ENCODE measurements at regions not wholly inside any gene's neighbourhood (a gene's known extent, or its start where the extent isn't known, plus 50 kb on each side); places are given as distances from the start of the nearest gene placed in this dataset.

- H3K9me3 ChIP-seq (ENCODE audit: control insufficient read depth in 3 of 3, low read length in 3 of 3): no peaks in the 10 kb centered on the region
- no peaks in the 10 kb centered on the region for H3K36me3 ChIP-seq (ENCODE audit: control insufficient read depth in 3 of 3, insufficient read depth in 3 of 3, low read length in 3 of 3)
- no peaks in the 10 kb centered on the region for H3K27me3 ChIP-seq (ENCODE audit: control insufficient read depth in 3 of 3, insufficient read depth in 3 of 3, low read length in 3 of 3)
- no peak overlapping the region for H3K9ac ChIP-seq (ENCODE audit: low read depth in 1 of 3, low read length in 3 of 3)
- H3K4me3 ChIP-seq (ENCODE audit: low read length in 3 of 3): no peak overlapping the region
- no peaks in the 10 kb centered on the region for H3K4me1 ChIP-seq (ENCODE audit: control insufficient read depth in 3 of 3, insufficient read depth in 3 of 3, low read length in 3 of 3)
- H3K27ac ChIP-seq (ENCODE audit: low read depth, low read length): no peak overlapping the region
Observed at GRCh38 chr6:74742793-74743508, 462.9 kb downstream of the COL12A1 start.

- H3K9ac ChIP-seq (ENCODE audit: low read depth in 1 of 3, low read length in 3 of 3): no peak overlapping the region
- no peak overlapping the region for H3K4me3 ChIP-seq (ENCODE audit: low read length in 3 of 3)
- H3K36me3 ChIP-seq (ENCODE audit: control insufficient read depth in 3 of 3, insufficient read depth in 3 of 3, low read length in 3 of 3): no peaks in the 10 kb centered on the region
- no peak overlapping the region for H3K27ac ChIP-seq (ENCODE audit: low read depth, low read length)
- H3K27me3 ChIP-seq (ENCODE audit: control insufficient read depth in 3 of 3, insufficient read depth in 3 of 3, low read length in 3 of 3): no peaks in the 10 kb centered on the region
- no peaks in the 10 kb centered on the region for H3K4me1 ChIP-seq (ENCODE audit: control insufficient read depth in 3 of 3, insufficient read depth in 3 of 3, low read length in 3 of 3)
- peaks cover 0 to 4% (median 0%) of the 10 kb centered on the region in 3 donors for H3K9me3 ChIP-seq (ENCODE audit: control insufficient read depth in 3 of 3, low read length in 3 of 3)
Observed at GRCh38 chr6:74741646-74742045, 464.2 kb downstream of the COL12A1 start.

- H3K27ac ChIP-seq (ENCODE audit: low read depth, low read length): peak overlapping the region; percentile 37
- H3K36me3 ChIP-seq (ENCODE audit: control insufficient read depth in 3 of 3, insufficient read depth in 3 of 3, low read length in 3 of 3): no peaks in the 10 kb centered on the region
- no peaks in the 10 kb centered on the region for H3K27me3 ChIP-seq (ENCODE audit: control insufficient read depth in 3 of 3, insufficient read depth in 3 of 3, low read length in 3 of 3)
- H3K9ac ChIP-seq (ENCODE audit: low read depth in 1 of 3, low read length in 3 of 3): no peak overlapping the region
- no peak overlapping the region for H3K4me3 ChIP-seq (ENCODE audit: low read length in 3 of 3)
- peaks cover 0 to 4% (median 0%) of the 10 kb centered on the region in 3 donors for H3K9me3 ChIP-seq (ENCODE audit: control insufficient read depth in 3 of 3, low read length in 3 of 3)
- no peaks in the 10 kb centered on the region for H3K4me1 ChIP-seq (ENCODE audit: control insufficient read depth in 3 of 3, insufficient read depth in 3 of 3, low read length in 3 of 3)
Observed at GRCh38 chr6:74735304-74735703, 470.5 kb downstream of the COL12A1 start.

GRCh38 chr6:74734901-74735300 is 471.0 kb downstream of the COL12A1 start:
- Histone ChIP-seq H3K4me3 (ENCODE audit: low read length in 3 of 3) (no peak overlapping the region), H3K36me3 (ENCODE audit: control insufficient read depth in 3 of 3, insufficient read depth in 3 of 3, low read length in 3 of 3) (no peaks in the 10 kb centered on the region), H3K9me3 (ENCODE audit: control insufficient read depth in 3 of 3, low read length in 3 of 3) (peaks cover 0 to 4% (median 0%) of the 10 kb centered on the region in 3 donors), H3K9ac (ENCODE audit: low read depth in 1 of 3, low read length in 3 of 3) (no peak overlapping the region), H3K4me1 (ENCODE audit: control insufficient read depth in 3 of 3, insufficient read depth in 3 of 3, low read length in 3 of 3) (no peaks in the 10 kb centered on the region), H3K27ac (ENCODE audit: low read depth, low read length) (peak overlapping the region; percentile 37), H3K27me3 (ENCODE audit: control insufficient read depth in 3 of 3, insufficient read depth in 3 of 3, low read length in 3 of 3) (no peaks in the 10 kb centered on the region)

- Histone ChIP-seq H3K4me3 (ENCODE audit: low read length in 3 of 3) (no peak overlapping the region), H3K36me3 (ENCODE audit: control insufficient read depth in 3 of 3, insufficient read depth in 3 of 3, low read length in 3 of 3) (no peaks in the 10 kb centered on the region), H3K27ac (ENCODE audit: low read depth, low read length) (peak overlapping the region; percentile 37), H3K27me3 (ENCODE audit: control insufficient read depth in 3 of 3, insufficient read depth in 3 of 3, low read length in 3 of 3) (no peaks in the 10 kb centered on the region), H3K9me3 (ENCODE audit: control insufficient read depth in 3 of 3, low read length in 3 of 3) (peaks cover 0 to 4% (median 0%) of the 10 kb centered on the region in 3 donors), H3K9ac (ENCODE audit: low read depth in 1 of 3, low read length in 3 of 3) (no peak overlapping the region), H3K4me1 (ENCODE audit: control insufficient read depth in 3 of 3, insufficient read depth in 3 of 3, low read length in 3 of 3) (no peaks in the 10 kb centered on the region)
Observed at GRCh38 chr6:74733830-74734620, 471.8 kb downstream of the COL12A1 start.

GRCh38 chr6:74731931-74732330 is 473.9 kb downstream of the COL12A1 start:
- Histone ChIP-seq H3K4me3 (ENCODE audit: low read length in 3 of 3) (no peak overlapping the region), H3K36me3 (ENCODE audit: control insufficient read depth in 3 of 3, insufficient read depth in 3 of 3, low read length in 3 of 3) (no peaks in the 10 kb centered on the region), H3K27ac (ENCODE audit: low read depth, low read length) (no peak overlapping the region), H3K4me1 (ENCODE audit: control insufficient read depth in 3 of 3, insufficient read depth in 3 of 3, low read length in 3 of 3) (no peaks in the 10 kb centered on the region), H3K9me3 (ENCODE audit: control insufficient read depth in 3 of 3, low read length in 3 of 3) (no peaks in the 10 kb centered on the region), H3K27me3 (ENCODE audit: control insufficient read depth in 3 of 3, insufficient read depth in 3 of 3, low read length in 3 of 3) (no peaks in the 10 kb centered on the region), H3K9ac (ENCODE audit: low read depth in 1 of 3, low read length in 3 of 3) (no peak overlapping the region)

GRCh38 chr6:74731204-74731603 is 474.6 kb downstream of the COL12A1 start:
- H3K4me3 ChIP-seq (ENCODE audit: low read length in 3 of 3): no peak overlapping the region
- H3K9ac ChIP-seq (ENCODE audit: low read depth in 1 of 3, low read length in 3 of 3): no peak overlapping the region
- no peaks in the 10 kb centered on the region for H3K27me3 ChIP-seq (ENCODE audit: control insufficient read depth in 3 of 3, insufficient read depth in 3 of 3, low read length in 3 of 3)
- H3K4me1 ChIP-seq (ENCODE audit: control insufficient read depth in 3 of 3, insufficient read depth in 3 of 3, low read length in 3 of 3): no peaks in the 10 kb centered on the region
- H3K9me3 ChIP-seq (ENCODE audit: control insufficient read depth in 3 of 3, low read length in 3 of 3): no peaks in the 10 kb centered on the region
- H3K27ac ChIP-seq (ENCODE audit: low read depth, low read length): no peak overlapping the region
- H3K36me3 ChIP-seq (ENCODE audit: control insufficient read depth in 3 of 3, insufficient read depth in 3 of 3, low read length in 3 of 3): no peaks in the 10 kb centered on the region

GRCh38 chr6:74720923-74721322 is 484.9 kb downstream of the COL12A1 start:
- no peaks in the 10 kb centered on the region for H3K4me1 ChIP-seq (ENCODE audit: control insufficient read depth in 3 of 3, insufficient read depth in 3 of 3, low read length in 3 of 3)
- no peak overlapping the region for H3K27ac ChIP-seq (ENCODE audit: low read depth, low read length)
- H3K9me3 ChIP-seq (ENCODE audit: control insufficient read depth in 3 of 3, low read length in 3 of 3): peaks cover 0 to 2% (median under 1%) of the 10 kb centered on the region in 3 donors
- no peak overlapping the region for H3K4me3 ChIP-seq (ENCODE audit: low read length in 3 of 3)
- H3K27me3 ChIP-seq (ENCODE audit: control insufficient read depth in 3 of 3, insufficient read depth in 3 of 3, low read length in 3 of 3): no peaks in the 10 kb centered on the region
- H3K9ac ChIP-seq (ENCODE audit: low read depth in 1 of 3, low read length in 3 of 3): no peak overlapping the region
- H3K36me3 ChIP-seq (ENCODE audit: control insufficient read depth in 3 of 3, insufficient read depth in 3 of 3, low read length in 3 of 3): no peaks in the 10 kb centered on the region

- no peaks in the 10 kb centered on the region for H3K27me3 ChIP-seq (ENCODE audit: control insufficient read depth in 3 of 3, insufficient read depth in 3 of 3, low read length in 3 of 3)
- H3K36me3 ChIP-seq (ENCODE audit: control insufficient read depth in 3 of 3, insufficient read depth in 3 of 3, low read length in 3 of 3): no peaks in the 10 kb centered on the region
- H3K27ac ChIP-seq (ENCODE audit: low read depth, low read length): no peak overlapping the region
- no peak overlapping the region for H3K4me3 ChIP-seq (ENCODE audit: low read length in 3 of 3)
- no peaks in the 10 kb centered on the region for H3K4me1 ChIP-seq (ENCODE audit: control insufficient read depth in 3 of 3, insufficient read depth in 3 of 3, low read length in 3 of 3)
- H3K9ac ChIP-seq (ENCODE audit: low read depth in 1 of 3, low read length in 3 of 3): no peak overlapping the region
- H3K9me3 ChIP-seq (ENCODE audit: control insufficient read depth in 3 of 3, low read length in 3 of 3): peaks cover 0 to 2% (median 2%) of the 10 kb centered on the region in 3 donors
Observed at GRCh38 chr6:74717591-74717990, 488.3 kb downstream of the COL12A1 start.

GRCh38 chr6:74715355-74716085 is 490.3 kb downstream of the COL12A1 start:
- Histone ChIP-seq H3K9me3 (ENCODE audit: control insufficient read depth in 3 of 3, low read length in 3 of 3) (peaks cover 0 to 2% (median 2%) of the 10 kb centered on the region in 3 donors), H3K27me3 (ENCODE audit: control insufficient read depth in 3 of 3, insufficient read depth in 3 of 3, low read length in 3 of 3) (no peaks in the 10 kb centered on the region), H3K4me3 (ENCODE audit: low read length in 3 of 3) (no peak overlapping the region), H3K9ac (ENCODE audit: low read depth in 1 of 3, low read length in 3 of 3) (no peak overlapping the region), H3K36me3 (ENCODE audit: control insufficient read depth in 3 of 3, insufficient read depth in 3 of 3, low read length in 3 of 3) (no peaks in the 10 kb centered on the region), H3K4me1 (ENCODE audit: control insufficient read depth in 3 of 3, insufficient read depth in 3 of 3, low read length in 3 of 3) (no peaks in the 10 kb centered on the region), H3K27ac (ENCODE audit: low read depth, low read length) (no peak overlapping the region)

Measured in skeletal muscle tissue (tissue), 3 donors.